Neuronal stem cell (in vitro differentiated cells): ENCODE measurements at regions not wholly inside any gene's neighbourhood (a gene's known extent, or its start where the extent isn't known, plus 50 kb on each side); places are given as distances from the start of the nearest gene placed in this dataset.

ENCODE experiments used
- DNase-seq: peaks from one replicate; pipeline ENCODE4 v3.0.0-alpha.2; 2013; ENCODE audit warnings: low spot score
- H2AFZ ChIP-seq: one replicate; pipeline ENCODE4 v1.6.1; 2013; ENCODE audit warnings: mild to moderate bottlenecking, low read length, inconsistent platforms
- H2AK5ac ChIP-seq: 2 replicates; pipeline ENCODE4 v1.6.1; 2013; ENCODE audit warnings: low read depth, mild to moderate bottlenecking, inconsistent platforms, low read length, moderate library complexity, mixed read lengths
- H2BK120ac ChIP-seq: 2 replicates; pipeline ENCODE4 v1.6.1; 2013; ENCODE audit warnings: low read depth, mild to moderate bottlenecking, inconsistent platforms, low read length, moderate library complexity, mixed read lengths
- H2BK12ac ChIP-seq: one replicate; pipeline ENCODE4 v1.6.1; 2013; ENCODE audit warnings: low read length, inconsistent platforms
- H2BK15ac ChIP-seq: 2 replicates; pipeline ENCODE4 v1.6.1; 2013; ENCODE audit warnings: mild to moderate bottlenecking, low read length, inconsistent platforms, mixed read lengths
- H2BK5ac ChIP-seq: one replicate; pipeline ENCODE4 v1.6.1; 2013; ENCODE audit warnings: inconsistent platforms, mild to moderate bottlenecking, low read length, moderate library complexity
- H3K14ac ChIP-seq: one replicate; pipeline ENCODE4 v1.6.1; 2013; ENCODE audit warnings: low read length, inconsistent platforms
- H3K18ac ChIP-seq: 2 replicates; pipeline ENCODE4 v1.6.1; 2013; ENCODE audit warnings: low read length, inconsistent platforms
- H3K23ac ChIP-seq: 2 replicates; pipeline ENCODE4 v1.6.1; 2013; ENCODE audit warnings: low read depth, mild to moderate bottlenecking, mixed read lengths, low read length, inconsistent platforms; ENCODE audit not compliant: poor library complexity
- H3K27ac ChIP-seq: replicated peaks from 3 replicates; pipeline ENCODE4 v1.5.1; 2013; ENCODE audit warnings: low read length, inconsistent platforms
- H3K27me3 ChIP-seq, 3 experiments: 2 replicates each; pipeline ENCODE4 v1.6.1; 2013; ENCODE audit warnings: low read length in 3 of 3, mild to moderate bottlenecking in 2 of 3, inconsistent platforms in 1 of 3, low read depth in 1 of 3, mixed read lengths in 1 of 3, moderate library complexity in 1 of 3; ENCODE audit not compliant: control insufficient read depth in 3 of 3, insufficient read depth in 3 of 3
- H3K36me3 ChIP-seq, 2 donors: replicated peaks in 1 of 2; 2 replicates each; pipeline ENCODE4 v1.6.1; 2013; ENCODE audit warnings: low read length in 2 of 2; ENCODE audit not compliant: control insufficient read depth in 2 of 2, insufficient read depth in 2 of 2
- H3K4ac ChIP-seq: 2 replicates; pipeline ENCODE4 v1.6.1; 2013; ENCODE audit warnings: inconsistent platforms, mild to moderate bottlenecking, low read length, moderate library complexity
- H3K4me1 ChIP-seq, 2 donors: 1 replicate in 1 of 2; 2 replicates in 1 of 2; pipeline ENCODE4 v1.6.1; 2013; ENCODE audit warnings: low read length in 2 of 2, low read depth in 1 of 2; ENCODE audit not compliant: control insufficient read depth in 2 of 2, insufficient read depth in 1 of 2
- H3K4me2 ChIP-seq: one replicate; pipeline ENCODE4 v1.6.1; 2013; ENCODE audit warnings: mild to moderate bottlenecking, low read length, inconsistent platforms; ENCODE audit not compliant: insufficient read depth, poor library complexity, severe bottlenecking
- H3K4me3 ChIP-seq, 2 donors: 2 replicates each; pipeline ENCODE4 v1.5.1; 2013; ENCODE audit warnings: low read length in 2 of 2, mild to moderate bottlenecking in 2 of 2, inconsistent platforms in 1 of 2, moderate library complexity in 1 of 2
- H3K79me1 ChIP-seq: one replicate; pipeline ENCODE4 v1.6.1; 2013; ENCODE audit warnings: low read depth, mild to moderate bottlenecking, inconsistent platforms, low read length, moderate library complexity
- H3K9ac ChIP-seq: one replicate; pipeline ENCODE4 v1.6.1; 2013; ENCODE audit warnings: mild to moderate bottlenecking, low read depth, low read length, inconsistent platforms; ENCODE audit not compliant: poor library complexity
- H3K9me3 ChIP-seq, 2 donors: replicated peaks in 1 of 2; 2 replicates each; pipeline versions ENCODE3 to v1.6.1; 2013; ENCODE audit warnings: low read length in 2 of 2, mild to moderate bottlenecking in 2 of 2, inconsistent platforms in 1 of 2, low read depth in 1 of 2, mixed read lengths in 1 of 2, moderate library complexity in 1 of 2; ENCODE audit not compliant: control insufficient read depth in 2 of 2, insufficient read depth in 1 of 2
- H4K8ac ChIP-seq: one replicate; pipeline ENCODE4 v1.6.1; 2013; ENCODE audit warnings: low read depth, mild to moderate bottlenecking, inconsistent platforms, low read length, moderate library complexity
- H4K91ac ChIP-seq: one replicate; pipeline ENCODE4 v1.6.1; 2013; ENCODE audit warnings: low read length, low read depth, mild to moderate bottlenecking, inconsistent platforms; ENCODE audit not compliant: poor library complexity
- WGBS, 2 donors: extraction: QIAGEN DNeasy Blood & Tissue Kit; methylation state at CpG; one replicate each; pipeline ENCODE4 v1.1.7; 2013; ENCODE audit warnings: missing lambda C conversion rate in 2 of 2, mixed read lengths in 1 of 2; ENCODE audit not compliant: insufficient read length in 2 of 2, insufficient replicate concordance in 1 of 2; ENCODE audit errors: extremely low coverage in 2 of 2; 5-methylcytosine and 5-hydroxymethylcytosine counted together

DNA sequence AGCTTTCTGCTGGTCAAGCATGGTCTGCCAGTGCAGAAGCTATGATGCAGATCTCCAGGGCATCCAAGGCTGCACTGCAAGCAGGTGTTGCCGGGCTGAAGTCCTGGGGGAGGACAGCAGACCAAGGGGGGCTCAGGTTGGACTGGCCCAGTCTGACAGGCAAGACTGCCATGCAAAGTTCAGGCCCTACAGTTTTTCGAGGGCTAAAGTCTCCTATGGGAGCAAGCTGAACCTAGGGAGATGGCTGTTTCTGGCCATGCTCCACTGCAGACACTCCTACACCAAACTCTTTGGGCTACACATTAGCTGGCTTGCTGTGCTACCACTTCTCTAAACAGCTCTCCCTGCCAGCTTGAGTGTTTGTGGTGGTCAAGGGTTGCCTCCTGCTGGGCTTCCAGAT lies 130.0 kb upstream of the SYNCRIP start:
- no peak overlapping the region for H3K18ac ChIP-seq
- no peak overlapping the region for H3K27ac ChIP-seq
- no peak for DNase-seq
- H2AK5ac ChIP-seq: no peak overlapping the region
- H3K4me1 ChIP-seq: peaks cover 0 to 3% of the 10 kb centered on the region in 2 donors
- H4K91ac ChIP-seq: no peak overlapping the region
- no peak overlapping the region for H2BK120ac ChIP-seq
- H3K23ac ChIP-seq: no peak overlapping the region
- H3K27me3 ChIP-seq: no peaks in the 10 kb centered on the region
- no peak overlapping the region for H2BK5ac ChIP-seq
- no peaks in the 10 kb centered on the region for H3K36me3 ChIP-seq
- no peak overlapping the region for H3K4me3 ChIP-seq
- H3K9ac ChIP-seq: peak overlapping the region; percentile 1
- no peak overlapping the region for H4K8ac ChIP-seq
- no peak overlapping the region for H3K4ac ChIP-seq
- no peak overlapping the region for H3K4me2 ChIP-seq
- H2BK12ac ChIP-seq: no peak overlapping the region
- WGBS, 2 donors: no CpG with 5 or more reads among the region's 2 CpGs
- no peak overlapping the region for H2AFZ ChIP-seq
- H3K9me3 ChIP-seq: peaks cover 0 to 2% of the 10 kb centered on the region in 2 donors
- H3K79me1 ChIP-seq: no peaks in the 10 kb centered on the region
- H3K14ac ChIP-seq: no peak overlapping the region
- H2BK15ac ChIP-seq: no peak overlapping the region

DNA sequence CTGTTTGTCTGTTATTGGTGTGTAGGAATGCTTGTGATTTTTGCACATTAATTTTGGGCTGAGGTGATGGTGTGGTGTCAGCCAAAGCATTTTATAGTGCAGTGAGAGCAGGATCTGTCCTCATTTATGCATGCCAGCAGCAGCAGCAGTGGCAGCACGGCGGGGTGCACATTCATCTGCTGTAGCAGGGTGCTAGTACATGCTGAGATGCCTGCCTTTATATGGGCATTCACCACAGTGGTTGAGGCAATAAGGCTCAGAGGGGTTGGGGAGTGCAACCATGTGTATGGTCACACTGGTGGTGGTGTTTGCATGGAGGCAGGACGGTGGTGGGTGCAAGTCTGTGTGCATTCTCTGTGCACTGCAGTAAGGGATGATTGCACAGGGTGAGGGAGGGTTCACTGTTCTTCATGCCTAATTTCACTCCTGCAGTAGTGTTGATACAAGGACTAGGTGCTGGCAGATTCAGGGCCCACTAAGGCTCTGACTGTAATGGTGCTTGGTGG lies 129.3 kb upstream of the SYNCRIP start:
- Histone ChIP-seq H3K9ac (no peak overlapping the region), H3K4ac (no peak overlapping the region), H3K27ac (no peak overlapping the region), H4K8ac (no peak overlapping the region), H3K18ac (no peak overlapping the region), H2BK12ac (no peak overlapping the region), H3K27me3 (no peaks in the 10 kb centered on the region), H3K9me3 (peaks cover 0 to 2% of the 10 kb centered on the region in 2 donors), H2AFZ (no peak overlapping the region), H3K36me3 (no peaks in the 10 kb centered on the region), H3K14ac (no peak overlapping the region), H2BK15ac (no peak overlapping the region), H3K4me3 (peak overlapping the region in 1 of 2 donors; percentile 53), H2AK5ac (no peak overlapping the region), H3K23ac (no peak overlapping the region), H3K4me1 (peaks cover 0 to 3% of the 10 kb centered on the region in 2 donors), H4K91ac (peak overlapping the region; percentile 6), H2BK5ac (no peak overlapping the region), H3K4me2 (no peak overlapping the region), H3K79me1 (no peaks in the 10 kb centered on the region), H2BK120ac (no peak overlapping the region)
- no CpG with 5 or more reads among the region's 3 CpGs for WGBS, 2 donors
- no peak for DNase-seq

- no peaks in the 10 kb centered on the region for H3K36me3 ChIP-seq
- no peak for DNase-seq
- peaks cover 0 to 3% of the 10 kb centered on the region in 2 donors for H3K4me1 ChIP-seq
- H3K4me2 ChIP-seq: no peak overlapping the region
- no peaks in the 10 kb centered on the region for H3K27me3 ChIP-seq
- no peak overlapping the region for H3K9ac ChIP-seq
- H3K14ac ChIP-seq: no peak overlapping the region
- H2AK5ac ChIP-seq: no peak overlapping the region
- H2BK5ac ChIP-seq: no peak overlapping the region
- H3K9me3 ChIP-seq: peaks cover 0 to 2% of the 10 kb centered on the region in 2 donors
- H3K4ac ChIP-seq: no peak overlapping the region
- no peaks in the 10 kb centered on the region for H3K79me1 ChIP-seq
- H3K23ac ChIP-seq: no peak overlapping the region
- H3K18ac ChIP-seq: no peak overlapping the region
- H2BK120ac ChIP-seq: no peak overlapping the region
- WGBS, 2 donors: no CpG with 5 or more reads among the region's 2 CpGs
- H3K4me3 ChIP-seq: no peak overlapping the region
- H3K27ac ChIP-seq: no peak overlapping the region
- H2BK12ac ChIP-seq: no peak overlapping the region
- H4K8ac ChIP-seq: no peak overlapping the region
- no peak overlapping the region for H4K91ac ChIP-seq
- H2BK15ac ChIP-seq: no peak overlapping the region
- no peak overlapping the region for H2AFZ ChIP-seq
Measured at GRCh38 chr6:85771455-85771854, 128.8 kb upstream of the SYNCRIP start.

- H3K23ac ChIP-seq: no peak overlapping the region
- no peak overlapping the region for H3K18ac ChIP-seq
- H3K4me1 ChIP-seq: no peaks in the 10 kb centered on the region
- no peak overlapping the region for H4K8ac ChIP-seq
- H2BK12ac ChIP-seq: no peak overlapping the region
- no peak overlapping the region for H3K4me2 ChIP-seq
- no peak overlapping the region for H3K27ac ChIP-seq
- no peak overlapping the region for H3K14ac ChIP-seq
- no peaks in the 10 kb centered on the region for H3K9me3 ChIP-seq
- H3K4me3 ChIP-seq: no peak overlapping the region
- no peak for DNase-seq
- H3K9ac ChIP-seq: no peak overlapping the region
- no peak overlapping the region for H2AK5ac ChIP-seq
- H3K79me1 ChIP-seq: no peaks in the 10 kb centered on the region
- WGBS, 2 donors: no CpG with 5 or more reads among the region's 3 CpGs
- no peaks in the 10 kb centered on the region for H3K27me3 ChIP-seq
- H2BK5ac ChIP-seq: no peak overlapping the region
- H4K91ac ChIP-seq: no peak overlapping the region
- H2BK15ac ChIP-seq: no peak overlapping the region
- no peak overlapping the region for H3K4ac ChIP-seq
- no peak overlapping the region for H2AFZ ChIP-seq
- no peak overlapping the region for H2BK120ac ChIP-seq
- H3K36me3 ChIP-seq: no peaks in the 10 kb centered on the region
Measured at GRCh38 chr6:85764844-85765243, 122.2 kb upstream of the SYNCRIP start.
